HCT116 (cell line): ENCODE measurements at regions not wholly inside any gene's neighbourhood (a gene's known extent, or its start where the extent isn't known, plus 50 kb on each side); places are given as distances from the start of the nearest gene placed in this dataset.

ENCODE experiments used
- ATAC-seq: fragments of 200-7000 bp; cut with Tn5 transposase; 2 replicates; pipeline ENCODE4 v1.9.1; 2020; ENCODE audit warnings: mild to moderate bottlenecking, moderate library complexity
- BruUV-seq: library from RNA; stranded (reverse); fragments of 400-500 nt; replicated peaks from 2 replicates; lab custom pipeline; 2021; lab: Mats Ljungman, UMichigan
- CTCF ChIA-PET: fragments of 300-600 bp; sonication (Branson Sonifier 250); formaldehyde crosslinking; loops from one replicate; lab custom pipeline; 2021; ENCODE audit warnings: antibody characterized with exemption; lab: Charles Lee
- POLR2A ChIA-PET: fragments of 300-600, 350-600 bp; sonication (Branson Sonifier 250); formaldehyde crosslinking; loops from one replicate; lab custom pipeline; 2021; ENCODE audit warnings: antibody characterized with exemption; lab: Charles Lee
- RAD21 ChIA-PET, 2 experiments: fragments of 300-600 bp; sonication (Branson Sonifier 250); formaldehyde crosslinking; loops; one replicate each; lab custom pipeline; 2023; ENCODE audit warnings: low total read pairs in 2 of 2; ENCODE audit not compliant: uncharacterized antibody in 2 of 2, unreplicated experiment in 2 of 2, low non-redundant PET in 1 of 2; lab: Charles Lee
- DNase-seq: peaks from one replicate; pipeline ENCODE4 v3.0.0-alpha.2; 2010; ENCODE audit warnings: low read depth, low spot score
- H2AFZ ChIP-seq: fragments of 200-600 bp; shearing (Covaris generic), sonication (generic); 2 replicates; pipeline ENCODE4 v1.6.1; 2017; ENCODE audit warnings: low read depth, mixed run types, mixed read lengths, antibody characterized with exemption, low read length; ENCODE audit not compliant: poor library complexity, severe bottlenecking
- H3K27ac ChIP-seq: 2 replicates; pipeline ENCODE4 v1.5.1; 2012; ENCODE audit warnings: low read depth, low read length
- H3K27me3 ChIP-seq: fragments of 200-600 bp; sonication (generic); 2 replicates; pipeline ENCODE4 v1.6.1; 2016; ENCODE audit warnings: mixed run types, low read length, mixed read lengths; ENCODE audit not compliant: insufficient read depth
- H3K36me3 ChIP-seq, 2 experiments: fragments of 200-500 bp in 1 of 2; fragments of 200-600 bp in 1 of 2; sonication (Bioruptor generic) in 1 of 2; sonication (generic) in 1 of 2; 2 replicates each; pipeline versions ENCODE4 v1.5.1 to v1.6.1; 2014 to 2016; ENCODE audit warnings: low read length in 2 of 2, inconsistent platforms in 1 of 2, mixed read lengths in 1 of 2, mixed run types in 1 of 2; ENCODE audit not compliant: insufficient read depth in 2 of 2, control insufficient read depth in 1 of 2
- H3K4me1 ChIP-seq, 2 experiments: fragments of 200-600 bp in 1 of 2; sonication (generic) in 1 of 2; 2 replicates each; pipeline versions ENCODE4 v1.5.1 to v1.6.1; 2012 to 2017; ENCODE audit warnings: low read length in 2 of 2, inconsistent platforms in 1 of 2, mild to moderate bottlenecking in 1 of 2, mixed read lengths in 1 of 2, mixed run types in 1 of 2, moderate library complexity in 1 of 2; ENCODE audit not compliant: insufficient read depth in 2 of 2, control insufficient read depth in 1 of 2
- H3K4me2 ChIP-seq: fragments of 200-600 bp; sonication (generic); 2 replicates; pipeline ENCODE4 v1.6.1; 2017; ENCODE audit warnings: mixed run types, low read length, mixed read lengths
- H3K4me3 ChIP-seq, 2 experiments: fragments of 200-600 bp in 1 of 2; sonication (generic) in 1 of 2; replicated peaks in 1 of 2; 2 replicates each; pipeline ENCODE4 v1.5.1; 2011 to 2016; ENCODE audit warnings: low read length in 2 of 2, control low read depth in 1 of 2, low read depth in 1 of 2, mild to moderate bottlenecking in 1 of 2, mixed read lengths in 1 of 2, mixed run types in 1 of 2
- H3K79me2 ChIP-seq: fragments of 200-600 bp; sonication (generic); 2 replicates; pipeline ENCODE4 v1.6.1; 2017; ENCODE audit warnings: mild to moderate bottlenecking, mixed run types, low read length, moderate library complexity, mixed read lengths; ENCODE audit not compliant: insufficient read depth
- H3K9ac ChIP-seq: fragments of 200-600 bp; sonication (generic); 2 replicates; pipeline ENCODE4 v1.6.1; 2016; ENCODE audit warnings: low read length, mixed read lengths
- H3K9me2 ChIP-seq: fragments of 200-600 bp; sonication (generic), shearing (Covaris generic); 2 replicates; pipeline ENCODE4 v1.6.1; 2017; ENCODE audit warnings: mixed run types, mild to moderate bottlenecking, moderate library complexity; ENCODE audit not compliant: insufficient read depth
- H3K9me3 ChIP-seq, 2 experiments: fragments of 200-500 bp in 1 of 2; fragments of 200-600 bp in 1 of 2; sonication (Bioruptor generic) in 1 of 2; sonication (generic) in 1 of 2; 2 replicates each; pipeline ENCODE4 v1.6.1; 2014 to 2017; ENCODE audit warnings: low read length in 2 of 2, mixed read lengths in 2 of 2, inconsistent platforms in 1 of 2, low read depth in 1 of 2, mild to moderate bottlenecking in 1 of 2, mixed run types in 1 of 2, moderate library complexity in 1 of 2; ENCODE audit not compliant: control insufficient read depth in 1 of 2, insufficient read depth in 1 of 2
- H4K20me1 ChIP-seq: fragments of 200-600 bp; sonication (generic), shearing (Covaris generic); 2 replicates; pipeline ENCODE4 v1.6.1; 2017; ENCODE audit warnings: mixed run types, mild to moderate bottlenecking, moderate library complexity; ENCODE audit not compliant: insufficient read depth
- CBX3 ChIP-seq: IDR thresholded peaks from 2 replicates; pipeline ENCODE4 v1.6.1; 2012; ENCODE audit warnings: low read depth
- CEBPB ChIP-seq: IDR thresholded peaks from 2 replicates; pipeline ENCODE4 v1.6.1; 2012; ENCODE audit warnings: low read depth
- EGR1 ChIP-seq: IDR thresholded peaks from 2 replicates; pipeline ENCODE4 v1.6.1; 2012; ENCODE audit warnings: low read depth
- ELF1 ChIP-seq: IDR thresholded peaks from 2 replicates; pipeline ENCODE4 v1.6.1; 2012; ENCODE audit warnings: low read depth, borderline replicate concordance
- EZH2 ChIP-seq: fragments of 200-600 bp; sonication (generic); IDR thresholded peaks from 2 replicates; pipeline ENCODE4 v1.6.1; 2017; ENCODE audit warnings: antibody characterized with exemption, mixed run types
- FOSL1 ChIP-seq: IDR thresholded peaks from 2 replicates; pipeline ENCODE4 v1.6.1; 2012; ENCODE audit warnings: low read depth
- JUND ChIP-seq: IDR thresholded peaks from 2 replicates; pipeline ENCODE4 v1.6.1; 2012
- POLR2A ChIP-seq: IDR thresholded peaks from 2 replicates; pipeline ENCODE4 v1.7.0; 2011; ENCODE audit warnings: borderline replicate concordance; ENCODE audit not compliant: insufficient read depth, insufficient read length; ENCODE audit errors: extremely low read depth
- POLR2AphosphoS5 ChIP-seq: IDR thresholded peaks from 2 replicates; pipeline ENCODE4 v1.6.1; 2011; ENCODE audit warnings: mild to moderate bottlenecking, low read depth, low read length, moderate library complexity
- RAD21 ChIP-seq: IDR thresholded peaks from 2 replicates; pipeline ENCODE4 v1.6.1; 2012; ENCODE audit warnings: low read depth, mild to moderate bottlenecking
- SIN3A ChIP-seq: IDR thresholded peaks from 2 replicates; pipeline ENCODE4 v1.6.1; 2012; ENCODE audit warnings: low read depth
- SRF ChIP-seq: IDR thresholded peaks from 2 replicates; pipeline ENCODE4 v1.6.1; 2012; ENCODE audit warnings: low read depth
- TCF7L2 ChIP-seq: IDR thresholded peaks from 2 replicates; pipeline ENCODE4 v1.7.0; 2011; ENCODE audit warnings: borderline replicate concordance, inconsistent platforms; ENCODE audit not compliant: insufficient read depth, insufficient read length; ENCODE audit errors: extremely low read depth
- YY1 ChIP-seq: IDR thresholded peaks from 2 replicates; pipeline ENCODE4 v1.6.1; 2011; ENCODE audit warnings: low read length, low read depth, moderate library complexity, mild to moderate bottlenecking; ENCODE audit not compliant: insufficient replicate concordance; ENCODE audit errors: extremely low read depth
- ZFX ChIP-seq: fragments of 450-650 bp; IDR thresholded peaks from 2 replicates; pipeline ENCODE4 v1.6.1; 2017
- ZNF274 ChIP-seq: fragments of 200-500 bp; sonication (Bioruptor generic); IDR thresholded peaks from 2 replicates; pipeline ENCODE4 v1.6.1; 2014; ENCODE audit warnings: mild to moderate bottlenecking, low read depth, low read length, inconsistent platforms
- intact Hi-C: fragments of 100-400 bp; cut with micrococcal nuclease; formaldehyde crosslinking; loops from 2 replicates; pipeline ENCODE4 v1.10.0; 2022
- TF ChIP-seq, protein P1 (sequence below), 3 experiments: fragments of 200-600 bp in 1 of 3; sonication (generic) in 1 of 3; IDR thresholded peaks in 2 of 3; conservative IDR thresholded peaks in 1 of 3; 2 replicates each; pipeline ENCODE4 v1.5.1; 2012 to 2017; ENCODE audit warnings: low read depth in 2 of 3, low read length in 2 of 3, antibody characterized with exemption in 1 of 3, borderline replicate concordance in 1 of 3, control low read depth in 1 of 3, mild to moderate bottlenecking in 1 of 3, mixed read lengths in 1 of 3, mixed run types in 1 of 3, moderate library complexity in 1 of 3; ENCODE audit not compliant: insufficient read depth in 1 of 3

DNA sequence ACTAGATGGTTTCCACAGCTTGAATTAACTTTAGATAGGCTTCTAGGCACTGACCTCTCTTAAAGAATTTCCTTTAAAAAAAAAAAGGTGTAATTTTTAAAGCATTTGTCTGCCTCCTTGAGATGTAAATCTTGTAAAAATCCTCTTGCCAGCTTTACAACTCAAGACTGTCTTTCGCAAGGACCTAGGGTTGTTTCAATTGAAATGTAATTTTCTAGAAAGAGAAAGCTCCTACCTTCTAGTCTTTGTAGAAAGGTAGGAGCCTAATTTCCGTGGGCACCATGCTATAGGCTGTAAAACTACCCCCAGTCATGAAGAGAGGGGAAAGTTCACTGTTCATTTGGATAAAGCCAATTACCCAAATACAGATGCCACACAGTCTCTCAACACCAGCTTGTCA, 228.8 kb upstream of the TMEM229A start:
- ATAC-seq (no peak), DNase-seq (no peak)
- ChIA-PET RAD21 (no interaction called here), CTCF (no interaction called here), POLR2A (no interaction called here)
- H3K9me3 ChIP-seq: no peaks in the 10 kb centered on the region
- H3K4me2 ChIP-seq: no peak overlapping the region
- H3K9me2 ChIP-seq: no peaks in the 10 kb centered on the region
- no peak for TF ChIP-seq EZH2
- no peak for TF ChIP-seq EGR1
- no peak for TF ChIP-seq CEBPB
- TF ChIP-seq FOSL1: no peak
- no peak for TF ChIP-seq ZFX
- no peak for TF ChIP-seq TCF7L2
- TF ChIP-seq POLR2A: no peak
- no peak for TF ChIP-seq RAD21
- no peak for TF ChIP-seq ELF1
- TF ChIP-seq SRF: no peak
- no peak for TF ChIP-seq YY1
- TF ChIP-seq ZNF274: no peak
- TF ChIP-seq, protein P1, sequence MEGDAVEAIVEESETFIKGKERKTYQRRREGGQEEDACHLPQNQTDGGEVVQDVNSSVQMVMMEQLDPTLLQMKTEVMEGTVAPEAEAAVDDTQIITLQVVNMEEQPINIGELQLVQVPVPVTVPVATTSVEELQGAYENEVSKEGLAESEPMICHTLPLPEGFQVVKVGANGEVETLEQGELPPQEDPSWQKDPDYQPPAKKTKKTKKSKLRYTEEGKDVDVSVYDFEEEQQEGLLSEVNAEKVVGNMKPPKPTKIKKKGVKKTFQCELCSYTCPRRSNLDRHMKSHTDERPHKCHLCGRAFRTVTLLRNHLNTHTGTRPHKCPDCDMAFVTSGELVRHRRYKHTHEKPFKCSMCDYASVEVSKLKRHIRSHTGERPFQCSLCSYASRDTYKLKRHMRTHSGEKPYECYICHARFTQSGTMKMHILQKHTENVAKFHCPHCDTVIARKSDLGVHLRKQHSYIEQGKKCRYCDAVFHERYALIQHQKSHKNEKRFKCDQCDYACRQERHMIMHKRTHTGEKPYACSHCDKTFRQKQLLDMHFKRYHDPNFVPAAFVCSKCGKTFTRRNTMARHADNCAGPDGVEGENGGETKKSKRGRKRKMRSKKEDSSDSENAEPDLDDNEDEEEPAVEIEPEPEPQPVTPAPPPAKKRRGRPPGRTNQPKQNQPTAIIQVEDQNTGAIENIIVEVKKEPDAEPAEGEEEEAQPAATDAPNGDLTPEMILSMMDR (IDR thresholded peaks at IDR 0.05 in 2 of 3, conservative IDR thresholded peaks at IDR 0.05 in 1 of 3; ENCODE audit: borderline replicate concordance in 1 of 3, insufficient read depth in 1 of 3, low read depth in 2 of 3, low read length in 2 of 3): no peak
- no peak for TF ChIP-seq JUND
- TF ChIP-seq POLR2AphosphoS5: no peak
- no peak for TF ChIP-seq CBX3
- TF ChIP-seq SIN3A: no peak
- H2AFZ ChIP-seq: no peak overlapping the region
- no peaks in the 10 kb centered on the region for H3K36me3 ChIP-seq
- intact Hi-C loops: no loop called here
- BruUV-seq: no TSS peak
- no peaks in the 10 kb centered on the region for H3K4me1 ChIP-seq
- no peak overlapping the region for H3K4me3 ChIP-seq
- H4K20me1 ChIP-seq: no peaks in the 10 kb centered on the region
- no peak overlapping the region for H3K27ac ChIP-seq
- no peaks in the 10 kb centered on the region for H3K27me3 ChIP-seq
- H3K79me2 ChIP-seq: no peaks in the 10 kb centered on the region
- H3K9ac ChIP-seq: no peak overlapping the region
